HL-60 (cell line): ENCODE measurements at regions not wholly inside any gene's neighbourhood (a gene's known extent, or its start where the extent isn't known, plus 50 kb on each side); places are given as distances from the start of the nearest gene placed in this dataset.
A peak's percentile ranks its signal among the peaks of the same experiment; 100 is the strongest.

Experiments
- DNase-seq, 2 experiments: peaks; one replicate each; pipeline ENCODE4 v3.0.0-alpha.2; 2010 to 2020; ENCODE audit warnings: low read depth in 1 of 2, low spot score in 1 of 2
- H3K27ac ChIP-seq: fragments of 250-450 bp; sonication (Bioruptor Pico); replicated peaks from 2 replicates; pipeline ENCODE4 v1.5.1; 2020; ENCODE audit warnings: mild to moderate bottlenecking, moderate library complexity
- H3K27me3 ChIP-seq: fragments of 250-450 bp; sonication (Bioruptor Pico); 2 replicates; pipeline ENCODE4 v1.5.1; 2021; ENCODE audit warnings: mild to moderate bottlenecking, moderate library complexity; ENCODE audit not compliant: insufficient read depth, poor library complexity, severe bottlenecking
- H3K4me3 ChIP-seq: replicated peaks from 2 replicates; pipeline ENCODE4 v1.5.1; 2011; ENCODE audit warnings: mild to moderate bottlenecking, control low read depth, low read length; ENCODE audit not compliant: insufficient read depth
- CTCF ChIP-seq: IDR thresholded peaks from one replicate; pipeline ENCODE4 v1.5.1; 2011; ENCODE audit warnings: low read length, control low read depth, inconsistent platforms; ENCODE audit not compliant: insufficient read depth
- GABPA ChIP-seq: IDR thresholded peaks from 2 replicates; pipeline ENCODE4 v1.6.1; 2012; ENCODE audit warnings: low read depth
- POLR2AphosphoS5 ChIP-seq: IDR thresholded peaks from 2 replicates; pipeline ENCODE4 v1.6.1; 2012; ENCODE audit warnings: low read depth
- SPI1 ChIP-seq: IDR thresholded peaks from 2 replicates; pipeline ENCODE4 v1.6.1; 2012; ENCODE audit warnings: low read depth, mild to moderate bottlenecking, borderline replicate concordance
- TF ChIP-seq, protein P1 (sequence below): IDR thresholded peaks from 2 replicates; pipeline ENCODE4 v1.6.1; 2012; ENCODE audit warnings: low read depth; ENCODE audit not compliant: insufficient replicate concordance

DNA sequence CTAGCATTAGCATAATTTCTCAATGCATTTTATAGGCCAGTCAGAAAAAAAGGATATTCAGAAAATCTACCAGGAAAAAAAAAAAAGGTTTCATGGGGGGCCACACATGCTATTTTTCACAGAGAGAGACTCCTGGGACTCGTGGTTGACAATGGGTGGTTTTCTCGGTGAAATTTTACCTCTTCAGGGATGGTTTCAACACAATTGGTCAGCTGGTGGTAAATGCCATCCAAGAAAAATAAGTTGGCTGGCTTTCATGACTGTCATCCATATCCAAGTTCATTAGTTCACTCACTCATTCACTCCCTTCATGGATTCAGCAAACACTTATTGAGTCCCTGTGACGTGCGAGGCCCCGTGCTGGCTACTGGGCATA is 217.3 kb downstream of the SHQ1 start:
- no peak for TF ChIP-seq SPI1
- TF ChIP-seq GABPA = no peak
- TF ChIP-seq CTCF = no peak
- TF ChIP-seq, protein P1, sequence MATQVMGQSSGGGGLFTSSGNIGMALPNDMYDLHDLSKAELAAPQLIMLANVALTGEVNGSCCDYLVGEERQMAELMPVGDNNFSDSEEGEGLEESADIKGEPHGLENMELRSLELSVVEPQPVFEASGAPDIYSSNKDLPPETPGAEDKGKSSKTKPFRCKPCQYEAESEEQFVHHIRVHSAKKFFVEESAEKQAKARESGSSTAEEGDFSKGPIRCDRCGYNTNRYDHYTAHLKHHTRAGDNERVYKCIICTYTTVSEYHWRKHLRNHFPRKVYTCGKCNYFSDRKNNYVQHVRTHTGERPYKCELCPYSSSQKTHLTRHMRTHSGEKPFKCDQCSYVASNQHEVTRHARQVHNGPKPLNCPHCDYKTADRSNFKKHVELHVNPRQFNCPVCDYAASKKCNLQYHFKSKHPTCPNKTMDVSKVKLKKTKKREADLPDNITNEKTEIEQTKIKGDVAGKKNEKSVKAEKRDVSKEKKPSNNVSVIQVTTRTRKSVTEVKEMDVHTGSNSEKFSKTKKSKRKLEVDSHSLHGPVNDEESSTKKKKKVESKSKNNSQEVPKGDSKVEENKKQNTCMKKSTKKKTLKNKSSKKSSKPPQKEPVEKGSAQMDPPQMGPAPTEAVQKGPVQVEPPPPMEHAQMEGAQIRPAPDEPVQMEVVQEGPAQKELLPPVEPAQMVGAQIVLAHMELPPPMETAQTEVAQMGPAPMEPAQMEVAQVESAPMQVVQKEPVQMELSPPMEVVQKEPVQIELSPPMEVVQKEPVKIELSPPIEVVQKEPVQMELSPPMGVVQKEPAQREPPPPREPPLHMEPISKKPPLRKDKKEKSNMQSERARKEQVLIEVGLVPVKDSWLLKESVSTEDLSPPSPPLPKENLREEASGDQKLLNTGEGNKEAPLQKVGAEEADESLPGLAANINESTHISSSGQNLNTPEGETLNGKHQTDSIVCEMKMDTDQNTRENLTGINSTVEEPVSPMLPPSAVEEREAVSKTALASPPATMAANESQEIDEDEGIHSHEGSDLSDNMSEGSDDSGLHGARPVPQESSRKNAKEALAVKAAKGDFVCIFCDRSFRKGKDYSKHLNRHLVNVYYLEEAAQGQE = no peak
- TF ChIP-seq POLR2AphosphoS5 = no peak
- no peak overlapping the region for H3K27ac ChIP-seq
- no peaks in the 10 kb centered on the region for H3K27me3 ChIP-seq
- no peak for DNase-seq
- no peak overlapping the region for H3K4me3 ChIP-seq

GRCh38 chr3:72630327-72630968 is 217.8 kb downstream of the SHQ1 start:
- Histone ChIP-seq H3K4me3 (no peak overlapping the region), H3K27me3 (no peaks in the 10 kb centered on the region), H3K27ac (no peak overlapping the region)
- no peak for DNase-seq
- TF ChIP-seq POLR2AphosphoS5 (no peak), CTCF (no peak), GABPA (no peak), SPI1 (no peak)
- TF ChIP-seq, protein P1 = no peak

GRCh38 chr3:72629191-72629631 is 219.0 kb downstream of the SHQ1 start:
- peak; percentile 67 to 74 for DNase-seq

More at GRCh38 chr3:72629191-72629631, 219.0 kb downstream of the SHQ1 start:
- TF ChIP-seq CTCF = no peak
- peak; percentile 98 for TF ChIP-seq SPI1
- no peak for TF ChIP-seq POLR2AphosphoS5
- Histone ChIP-seq H3K27ac (peak overlapping the region; percentile 60), H3K27me3 (no peaks in the 10 kb centered on the region), H3K4me3 (no peak overlapping the region)
